ENCODE measurements at regions not wholly inside any gene's neighbourhood (a gene's known extent, or its start where the extent isn't known, plus 50 kb on each side); places are given as distances from the start of the nearest gene placed in this dataset.
"Not testable (repeated sequence)": the region's sequence is repeated elsewhere in the genome, so short reads cannot be mapped to it uniquely, and the experiment has no call there.

DNA sequence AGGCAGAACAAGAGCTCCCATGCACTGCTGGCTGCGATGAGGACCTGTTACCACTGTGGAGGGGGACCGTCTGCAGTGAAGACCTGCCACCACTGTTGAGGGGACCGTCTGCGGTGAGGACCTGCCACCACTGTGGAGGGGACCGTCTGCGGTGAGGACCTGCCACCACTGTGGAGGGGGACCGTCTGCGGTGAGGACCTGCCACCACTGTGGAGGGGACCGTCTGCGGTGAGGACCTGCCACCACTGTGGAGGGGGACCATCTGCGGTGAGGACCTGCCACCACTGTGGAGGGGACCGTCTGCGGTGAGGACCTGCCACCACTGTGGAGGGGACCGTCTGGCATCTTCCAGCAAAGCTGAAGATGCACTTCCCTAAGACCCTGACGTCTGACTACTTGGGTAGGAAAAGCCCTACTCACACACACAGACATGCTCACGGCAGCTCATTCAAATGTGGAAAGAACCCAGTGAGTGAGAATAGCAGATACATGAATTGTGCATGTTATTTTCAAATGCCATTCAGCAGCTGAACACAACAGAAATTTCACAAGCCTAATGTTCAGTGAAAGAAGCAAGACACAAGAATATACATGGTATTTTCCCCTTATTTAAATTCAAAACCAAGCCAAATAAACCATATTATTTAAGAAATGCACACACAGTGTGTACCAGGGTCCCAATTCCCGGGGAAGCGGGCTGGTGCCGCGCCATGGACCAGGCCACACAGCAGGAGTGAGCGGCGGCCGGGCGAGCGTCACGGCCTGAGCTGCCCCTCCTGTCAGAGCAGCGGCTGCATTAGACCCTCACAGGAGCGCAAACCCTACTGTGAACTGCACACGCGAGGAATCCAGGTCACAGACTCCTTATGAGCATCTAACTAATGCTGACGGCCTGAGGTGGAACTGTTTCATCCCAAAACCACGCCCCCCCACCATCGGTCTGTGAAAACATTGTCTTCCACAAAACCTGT is 64.2 kb upstream of the METRNL start:
- DNase-seq (no peak), ATAC-seq (no peak)
- intact Hi-C loops (cut with micrococcal nuclease), result no loop called here

DNA sequence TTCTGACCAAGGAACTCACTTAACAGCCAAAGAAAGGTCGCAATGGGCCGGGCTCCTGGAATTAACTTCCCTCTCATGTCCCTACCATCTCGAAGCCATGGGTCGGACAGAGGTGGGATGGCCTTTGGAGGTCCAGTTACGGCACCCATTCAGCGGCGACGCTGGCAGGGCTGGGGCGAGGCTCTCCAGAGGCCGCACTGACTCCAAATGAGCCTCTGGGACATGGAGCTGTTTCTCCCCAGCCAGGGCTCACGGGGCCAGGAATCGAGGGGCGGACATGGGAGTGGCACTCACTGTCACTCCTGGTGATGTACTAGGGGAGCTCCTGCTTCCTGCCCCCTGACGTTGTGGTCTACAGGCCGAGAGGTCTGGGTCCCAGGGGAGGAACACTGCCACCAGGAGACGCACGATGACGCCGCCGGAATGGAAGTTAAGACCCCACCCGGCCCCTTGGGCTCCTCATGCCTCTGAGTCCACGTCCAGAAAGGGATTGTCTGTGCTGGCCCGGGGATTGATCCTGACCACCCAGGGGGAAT is 60.7 kb upstream of the METRNL start:
- ATAC-seq, result no peak
- DNase-seq, result no peak
- intact Hi-C loops (cut with micrococcal nuclease), result no loop called here

DNA sequence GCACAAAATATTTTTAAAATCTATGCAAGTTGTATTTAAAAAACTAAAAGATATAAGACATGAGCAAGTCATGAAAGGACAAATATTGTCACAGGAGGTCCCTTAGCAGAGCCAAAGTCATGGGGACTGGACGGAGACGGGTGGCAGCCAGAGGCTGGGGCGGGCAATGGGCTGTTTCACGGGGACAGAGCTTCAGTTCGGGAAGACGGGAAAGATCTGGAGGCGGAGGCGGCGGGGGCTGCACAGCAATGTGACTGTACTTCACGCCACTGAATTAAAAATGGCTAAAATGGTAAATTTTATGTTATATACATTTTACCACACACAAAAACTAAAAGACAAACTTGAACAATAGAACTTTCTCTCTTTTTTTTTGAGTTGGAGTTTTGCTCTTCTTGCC is 60.0 kb upstream of the METRNL start:
- intact Hi-C loops (cut with micrococcal nuclease), result no loop called here
- DNase-seq (no peak), ATAC-seq (no peak)

DNA sequence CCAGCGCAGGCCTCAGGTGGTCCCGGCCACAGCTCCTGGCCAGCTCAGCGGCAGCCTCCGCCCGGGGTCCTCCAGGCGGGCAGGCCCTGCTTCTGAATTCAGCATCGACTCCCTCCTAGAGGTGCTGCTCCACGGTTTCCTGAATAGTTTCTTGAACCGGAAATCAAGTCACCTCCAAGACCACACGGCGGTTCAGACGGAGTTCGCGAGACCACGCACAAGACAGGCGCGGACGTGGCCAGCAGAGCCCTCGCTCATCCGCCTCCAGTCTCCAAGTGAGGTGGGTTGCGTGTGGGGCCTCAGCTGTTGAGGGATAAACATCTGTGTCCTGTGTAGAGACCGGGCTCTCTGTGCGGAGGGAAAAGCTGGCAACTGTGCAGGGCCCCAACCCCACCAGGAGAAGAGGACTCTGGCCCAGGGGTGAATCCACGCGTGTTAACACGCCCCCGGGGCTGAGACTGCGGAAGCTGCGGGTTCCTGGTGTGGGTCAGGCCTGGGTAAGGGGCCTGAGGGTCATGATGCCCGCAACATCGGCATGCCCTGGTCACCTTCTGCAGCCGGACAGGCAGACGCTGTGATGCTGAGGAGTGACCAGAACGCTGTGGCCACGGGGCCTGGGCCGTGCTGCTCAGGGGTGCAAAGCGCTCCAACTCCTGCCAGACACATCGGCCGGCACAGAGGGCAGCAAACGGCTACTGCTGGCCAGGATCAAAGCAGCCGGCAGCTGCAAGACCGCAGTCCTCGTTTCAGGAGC is 55.0 kb upstream of the METRNL start:
- intact Hi-C loops (cut with micrococcal nuclease), result no loop called here
- ATAC-seq (no peak), DNase-seq (no peak)

DNA sequence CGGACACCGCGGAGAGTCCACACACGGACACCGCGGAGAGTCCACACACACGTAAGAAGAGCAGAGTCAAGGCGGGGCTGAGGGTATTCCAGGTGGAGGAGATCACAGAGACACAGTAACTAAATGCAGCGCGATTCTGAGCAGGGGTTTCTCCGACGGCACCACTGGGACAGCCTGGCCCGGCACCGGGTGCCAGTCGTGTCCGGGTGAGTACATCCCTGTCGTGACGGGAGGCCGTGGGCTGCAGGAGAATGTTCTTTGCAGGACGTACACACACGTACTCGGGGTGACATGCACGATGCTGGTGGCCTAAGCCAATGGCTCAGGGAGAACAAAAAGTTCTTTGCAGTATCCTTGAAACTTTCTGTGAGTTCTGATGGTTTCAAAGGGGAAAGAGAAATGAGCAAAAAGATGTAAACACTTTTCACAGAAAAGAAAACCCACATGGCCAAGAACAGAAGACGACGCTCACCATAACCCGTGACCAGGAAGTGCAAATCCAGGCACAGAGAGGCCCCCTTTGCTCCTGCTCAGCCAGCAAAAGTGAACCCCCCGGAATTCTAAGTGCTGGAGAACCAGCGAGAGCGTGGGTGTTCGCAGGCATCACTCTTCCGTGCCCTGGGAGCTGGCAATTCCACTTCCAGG is 53.7 kb upstream of the METRNL start:
- no peak for ATAC-seq
- DNase-seq, result no peak
- intact Hi-C loops (cut with micrococcal nuclease), result no loop called here

DNA sequence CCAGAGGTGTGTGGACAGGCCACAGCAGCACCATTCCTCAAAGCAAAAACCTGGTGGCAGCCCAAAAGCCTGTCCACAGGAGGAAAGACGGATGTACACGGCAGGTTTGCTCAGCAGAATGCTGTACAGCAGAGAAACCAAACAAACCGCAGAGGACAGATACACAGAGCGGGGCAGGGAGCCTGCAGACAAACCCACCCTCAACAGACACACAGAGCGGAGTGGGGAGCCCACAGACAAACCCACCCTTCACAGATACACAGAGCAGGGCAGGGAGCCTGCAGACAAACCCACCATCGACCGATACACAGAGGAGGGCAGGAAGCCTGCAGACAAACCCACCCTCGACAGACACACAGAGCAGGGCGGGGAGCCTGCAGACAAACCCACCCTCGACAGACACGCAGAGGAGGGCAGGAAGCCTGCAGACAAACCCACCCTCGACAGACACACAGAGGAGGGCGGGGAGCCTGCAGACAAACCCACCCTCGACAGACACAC is 53.0 kb upstream of the METRNL start:
- no peak for DNase-seq
- intact Hi-C loops (cut with micrococcal nuclease), result no loop called here
- no peak for ATAC-seq

DNA sequence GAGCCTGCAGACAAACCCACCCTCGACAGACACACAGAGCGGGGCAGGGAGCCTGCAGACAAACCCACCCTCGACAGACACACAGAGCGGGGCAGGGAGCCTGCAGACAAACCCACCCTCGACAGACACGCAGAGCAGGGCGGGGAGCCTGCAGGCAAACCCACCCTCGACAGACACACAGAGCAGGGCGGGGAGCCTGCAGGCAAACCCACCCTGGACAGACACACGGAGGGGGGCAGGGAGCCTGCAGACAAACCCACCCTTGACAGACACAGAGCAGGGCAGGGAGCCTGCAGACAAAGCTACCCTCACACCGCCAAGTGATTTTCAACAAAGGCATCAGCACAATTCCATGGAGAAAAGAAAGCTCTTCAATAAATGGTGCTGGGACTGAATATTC is 52.5 kb upstream of the METRNL start:
- DNase-seq; ATAC-seq; intact Hi-C loops (cut with micrococcal nuclease): not testable (repeated sequence)

DNA sequence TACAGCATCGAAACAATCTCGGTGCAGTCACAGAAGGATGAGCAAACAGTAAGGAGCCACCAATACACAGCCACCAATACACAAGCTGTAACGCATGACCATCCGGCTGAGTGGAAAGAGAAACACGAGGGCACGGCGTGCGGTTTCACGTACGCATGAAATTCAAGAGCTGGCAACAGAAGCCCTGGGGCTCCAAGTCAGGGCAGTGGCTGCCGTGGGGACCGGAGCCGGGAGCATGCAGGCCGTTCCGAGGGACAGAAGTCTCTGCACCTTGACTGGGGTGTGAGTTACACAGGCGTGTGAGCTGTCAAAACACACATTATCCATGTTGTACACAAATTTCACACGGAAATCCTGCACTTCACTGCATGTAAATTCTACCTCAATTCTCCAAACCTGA is 50.6 kb upstream of the METRNL start:
- DNase-seq (no peak), ATAC-seq (no peak)
- intact Hi-C loops (cut with micrococcal nuclease), result no loop called here

DNA sequence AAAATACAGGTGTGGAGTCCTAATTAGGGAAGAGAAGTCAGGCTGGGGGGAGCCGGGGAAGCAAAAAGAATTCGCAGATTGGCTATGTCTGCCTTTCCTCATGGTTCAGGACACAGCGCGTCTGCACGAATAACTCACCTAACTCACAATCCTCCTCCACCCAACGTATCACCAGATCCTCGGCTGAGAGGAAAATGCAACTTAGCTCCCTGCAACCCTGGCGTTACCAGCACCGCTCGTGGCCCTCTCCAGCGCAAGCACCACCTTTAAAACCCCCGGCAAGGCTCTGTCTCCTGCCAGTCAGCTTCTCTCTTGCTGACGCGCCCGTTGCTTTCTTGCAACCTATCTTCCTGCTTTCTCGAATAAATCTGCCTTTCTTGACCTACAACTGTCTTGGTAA is 49.8 kb upstream of the METRNL start:
- intact Hi-C loops (cut with micrococcal nuclease), result no loop called here
- ATAC-seq (no peak), DNase-seq (no peak)

Measured in left ventricle myocardium superior (tissue), 1 donor.